Keratinocyte (primary cell): ENCODE measurements at regions not wholly inside any gene's neighbourhood (a gene's known extent, or its start where the extent isn't known, plus 50 kb on each side); places are given as distances from the start of the nearest gene placed in this dataset.

ENCODE experiments used
- DNase-seq: peaks from one replicate; pipeline ENCODE4 v3.0.0-alpha.2; 2011; ENCODE audit warnings: low read depth, missing footprints, low spot score
- FAIRE-seq: peaks from 2 replicates; lab custom pipeline; 2011; peaks lifted over from hg19 to GRCh38; lab: Jason Lieb, UNC
- H2AFZ ChIP-seq: 2 replicates; pipeline ENCODE4 v1.6.0; 2012; ENCODE audit warnings: low read length, control low read depth, inconsistent platforms; ENCODE audit not compliant: control insufficient read depth
- H3K27ac ChIP-seq: 2 replicates; pipeline ENCODE4 v1.5.1; 2011; ENCODE audit warnings: low read length; ENCODE audit not compliant: control insufficient read depth, insufficient read depth
- H3K27me3 ChIP-seq: 3 replicates; pipeline ENCODE4 v1.6.0; 2011; ENCODE audit warnings: low read length; ENCODE audit not compliant: control insufficient read depth, insufficient read depth; ENCODE audit errors: extremely low read depth
- H3K36me3 ChIP-seq, 2 experiments: 2 replicates in 1 of 2; 3 replicates in 1 of 2; pipeline ENCODE4 v1.5.1; 2011; ENCODE audit warnings: low read length in 2 of 2, mild to moderate bottlenecking in 1 of 2; ENCODE audit not compliant: control insufficient read depth in 2 of 2, insufficient read depth in 2 of 2; ENCODE audit errors: extremely low read depth in 1 of 2
- H3K4me1 ChIP-seq: 3 replicates; pipeline ENCODE4 v1.5.1; 2011; ENCODE audit warnings: low read length; ENCODE audit not compliant: control insufficient read depth, insufficient read depth; ENCODE audit errors: extremely low read depth
- H3K4me2 ChIP-seq: 3 replicates; pipeline ENCODE4 v1.6.0; 2011; ENCODE audit warnings: low read depth, low read length; ENCODE audit not compliant: control insufficient read depth, insufficient read depth; ENCODE audit errors: extremely low read depth
- H3K4me3 ChIP-seq, 3 experiments: fragments of 200-600 bp in 1 of 3; sonication (generic) in 1 of 3; 2 replicates in 2 of 3; 3 replicates in 1 of 3; pipeline ENCODE4 v1.5.1; 2011 to 2016; ENCODE audit warnings: low read length in 3 of 3, mild to moderate bottlenecking in 3 of 3, control low read depth in 2 of 3, inconsistent platforms in 1 of 3, low read depth in 1 of 3, mixed read lengths in 1 of 3, mixed run types in 1 of 3, moderate library complexity in 1 of 3; ENCODE audit not compliant: control insufficient read depth in 2 of 3, insufficient read depth in 2 of 3; ENCODE audit errors: extremely low read depth in 1 of 3
- H3K79me2 ChIP-seq: 2 replicates; pipeline ENCODE4 v1.6.0; 2012; ENCODE audit warnings: low read length; ENCODE audit not compliant: control insufficient read depth, insufficient read depth
- H3K9ac ChIP-seq: 3 replicates; pipeline ENCODE4 v1.6.0; 2011; ENCODE audit warnings: low read length; ENCODE audit not compliant: control insufficient read depth, insufficient read depth; ENCODE audit errors: extremely low read depth
- H3K9me1 ChIP-seq: 3 replicates; pipeline ENCODE4 v1.6.0; 2011; ENCODE audit warnings: low read length; ENCODE audit not compliant: control insufficient read depth, insufficient read depth; ENCODE audit errors: extremely low read depth
- H3K9me3 ChIP-seq: 2 replicates; pipeline ENCODE4 v1.5.1; 2012; ENCODE audit warnings: low read depth, low read length; ENCODE audit not compliant: control insufficient read depth
- H4K20me1 ChIP-seq: 3 replicates; pipeline ENCODE4 v1.6.0; 2011; ENCODE audit warnings: low read length; ENCODE audit not compliant: control insufficient read depth, insufficient read depth; ENCODE audit errors: extremely low read depth
- CTCF ChIP-seq, 3 experiments: IDR thresholded peaks in 1 of 3; conservative IDR thresholded peaks in 1 of 3; optimal IDR thresholded peaks in 1 of 3; 2 replicates in 2 of 3; 3 replicates in 1 of 3; pipeline versions ENCODE3 to v1.5.1; 2011; ENCODE audit warnings: low read length in 3 of 3, mild to moderate bottlenecking in 3 of 3, moderate library complexity in 2 of 3, control low read depth in 1 of 3, inconsistent platforms in 1 of 3; ENCODE audit not compliant: insufficient read depth in 2 of 3; ENCODE audit errors: extremely low read depth in 1 of 3
- EZH2 ChIP-seq: IDR thresholded peaks from one replicate; pipeline ENCODE4 v1.6.1; 2012; ENCODE audit warnings: inconsistent platforms, mild to moderate bottlenecking, low read length, moderate library complexity
- dilution Hi-C: fragments of 300-500 bp; cut with MboI; formaldehyde crosslinking; loops from one replicate; pipeline ENCODE4 v1.7.0; 2020; ENCODE audit warnings: low sequenced_read_pairs; ENCODE audit not compliant: extremely low pct_ligation_motif_present

- TF ChIP-seq EZH2 (no peak), CTCF (optimal IDR thresholded peaks at IDR 0.05 in 1 of 3, IDR thresholded peaks at IDR 0.05 in 1 of 3, conservative IDR thresholded peaks at IDR 0.05 in 1 of 3; ENCODE audit: extremely low read depth in 1 of 3, insufficient read depth in 2 of 3, low read length in 3 of 3) (no peak)
- no peak for DNase-seq
- no peaks in the 10 kb centered on the region for H3K9me1 ChIP-seq
- no peaks in the 10 kb centered on the region for H3K36me3 ChIP-seq
- H3K9ac ChIP-seq = no peak overlapping the region
- dilution Hi-C loops = no loop called here
- FAIRE-seq = no peak
- no peak overlapping the region for H3K27ac ChIP-seq
- H3K27me3 ChIP-seq = no peaks in the 10 kb centered on the region
- no peaks in the 10 kb centered on the region for H4K20me1 ChIP-seq
- H3K4me1 ChIP-seq = no peaks in the 10 kb centered on the region
- no peak overlapping the region for H3K4me3 ChIP-seq
- H3K9me3 ChIP-seq = no peaks in the 10 kb centered on the region
- H3K79me2 ChIP-seq = no peaks in the 10 kb centered on the region
- no peak overlapping the region for H3K4me2 ChIP-seq
- no peak overlapping the region for H2AFZ ChIP-seq
Observed at GRCh38 chr13:65093357-65093756, 2136.8 kb downstream of the PCDH9 start.

- Histone ChIP-seq H3K79me2 (no peaks in the 10 kb centered on the region), H3K9me1 (no peaks in the 10 kb centered on the region), H3K4me1 (no peaks in the 10 kb centered on the region), H3K27me3 (no peaks in the 10 kb centered on the region), H3K9me3 (no peaks in the 10 kb centered on the region), H2AFZ (no peak overlapping the region), H3K36me3 (no peaks in the 10 kb centered on the region), H3K4me2 (no peak overlapping the region), H4K20me1 (no peaks in the 10 kb centered on the region), H3K9ac (no peak overlapping the region), H3K4me3 (no peak overlapping the region), H3K27ac (no peak overlapping the region)
- DNase-seq = no peak
- dilution Hi-C loops = no loop called here
- TF ChIP-seq EZH2 (no peak), CTCF (optimal IDR thresholded peaks at IDR 0.05 in 1 of 3, IDR thresholded peaks at IDR 0.05 in 1 of 3, conservative IDR thresholded peaks at IDR 0.05 in 1 of 3; ENCODE audit: extremely low read depth in 1 of 3, insufficient read depth in 2 of 3, low read length in 3 of 3) (no peak)
- no peak for FAIRE-seq
Observed at GRCh38 chr13:65091031-65091430, 2139.1 kb downstream of the PCDH9 start.
